T-cell (primary cell): ENCODE measurements at regions not wholly inside any gene's neighbourhood (a gene's known extent, or its start where the extent isn't known, plus 50 kb on each side); places are given as distances from the start of the nearest gene placed in this dataset.
"Not testable (repeated sequence)": the region's sequence is repeated elsewhere in the genome, so short reads cannot be mapped to it uniquely, and the experiment has no call there.

Source experiments
- ATAC-seq, 4 experiments: fragments of 200-7000 bp in 3 of 4; fragments of 150-1000 bp in 1 of 4; cut with Tn5 transposase; replicated peaks in 1 of 4; 1 replicate in 3 of 4; 2 replicates in 1 of 4; pipeline ENCODE4 v1.10.0; 2021; ENCODE audit warnings: moderate library complexity in 3 of 4, mild to moderate bottlenecking in 2 of 4, moderate number of reproducible peaks in 1 of 4
- CTCF ChIA-PET, 2 donors: fragments of 300-600 bp; sonication (Branson Sonifier 250); formaldehyde crosslinking; loops; one replicate each; lab custom pipeline; 2022; ENCODE audit warnings: antibody characterized with exemption in 2 of 2; lab: Charles Lee
- POLR2A ChIA-PET, 2 donors: fragments of 300-600 bp; sonication (Branson Sonifier 250); formaldehyde crosslinking; loops; one replicate each; lab custom pipeline; 2022; ENCODE audit warnings: antibody characterized with exemption in 2 of 2; lab: Charles Lee
- DNase-seq, 35 experiments: peaks; one replicate each; pipeline versions ENCODE4 v3.0.0 to v3.0.0-alpha.2; 2013 to 2023
- H3K27ac ChIP-seq: one replicate; pipeline ENCODE4 v1.5.1; 2013; ENCODE audit warnings: low read length
- H3K27me3 ChIP-seq, 2 experiments: replicated peaks in 1 of 2; 1 replicate in 1 of 2; 2 replicates in 1 of 2; pipeline versions ENCODE4 v1.6.1 to v1.7.0; 2013; ENCODE audit warnings: low read length in 1 of 2, mixed read lengths in 1 of 2; ENCODE audit not compliant: control insufficient read depth in 2 of 2, insufficient read depth in 2 of 2; ENCODE audit errors: extremely low read depth in 1 of 2
- H3K36me3 ChIP-seq, 2 donors: 1 replicate in 1 of 2; 2 replicates in 1 of 2; pipeline versions ENCODE4 v1.6.1 to v1.7.0; 2013; ENCODE audit warnings: low read length in 1 of 2; ENCODE audit not compliant: control insufficient read depth in 2 of 2, insufficient read depth in 1 of 2; ENCODE audit errors: extremely low read depth in 1 of 2
- H3K4me1 ChIP-seq, 2 experiments: 1 replicate in 1 of 2; 2 replicates in 1 of 2; pipeline versions ENCODE4 v1.6.1 to v1.7.0; 2013; ENCODE audit warnings: low read length in 2 of 2, mixed read lengths in 1 of 2; ENCODE audit not compliant: insufficient read depth in 2 of 2, control insufficient read depth in 1 of 2; ENCODE audit errors: extremely low read depth in 1 of 2
- H3K4me3 ChIP-seq, 2 donors: 1 replicate in 1 of 2; 2 replicates in 1 of 2; pipeline versions ENCODE4 v1.5.1 to v1.7.0; 2013; ENCODE audit warnings: mild to moderate bottlenecking in 2 of 2, low read length in 1 of 2, moderate library complexity in 1 of 2; ENCODE audit not compliant: control insufficient read depth in 1 of 2; ENCODE audit errors: extremely low read depth in 1 of 2
- H3K9me3 ChIP-seq: 2 replicates; pipeline ENCODE4 v1.7.0; 2013
- H3K27ac Mint-ChIP-seq, 2 donors: one replicate each; pipeline ENCODE4 v1.8.0; 2020 to 2021; ENCODE audit warnings: mild to moderate bottlenecking in 2 of 2, mixed read lengths in 2 of 2
- H3K27me3 Mint-ChIP-seq, 2 donors: one replicate each; pipeline ENCODE4 v1.8.0; 2021 to 2022; ENCODE audit warnings: mixed read lengths in 2 of 2
- H3K36me3 Mint-ChIP-seq: one replicate; pipeline ENCODE4 v1.8.0; 2021; ENCODE audit warnings: mixed read lengths
- H3K4me1 Mint-ChIP-seq, 3 donors: one replicate each; pipeline ENCODE4 v1.8.0; 2020 to 2022; ENCODE audit warnings: mixed read lengths in 3 of 3, mild to moderate bottlenecking in 1 of 3
- H3K4me3 Mint-ChIP-seq, 3 donors: one replicate each; pipeline ENCODE4 v1.8.0; 2020 to 2022; ENCODE audit warnings: mild to moderate bottlenecking in 3 of 3, mixed read lengths in 3 of 3, moderate library complexity in 3 of 3
- H3K9me3 Mint-ChIP-seq, 3 donors: one replicate each; pipeline ENCODE4 v1.8.0; 2020 to 2022; ENCODE audit warnings: mixed read lengths in 3 of 3
- WGBS: methylation state at CpG from one replicate; pipeline ENCODE4 v1.1.5; 2013; ENCODE audit warnings: missing lambda C conversion rate; ENCODE audit not compliant: insufficient coverage; 5-methylcytosine and 5-hydroxymethylcytosine counted together

DNA sequence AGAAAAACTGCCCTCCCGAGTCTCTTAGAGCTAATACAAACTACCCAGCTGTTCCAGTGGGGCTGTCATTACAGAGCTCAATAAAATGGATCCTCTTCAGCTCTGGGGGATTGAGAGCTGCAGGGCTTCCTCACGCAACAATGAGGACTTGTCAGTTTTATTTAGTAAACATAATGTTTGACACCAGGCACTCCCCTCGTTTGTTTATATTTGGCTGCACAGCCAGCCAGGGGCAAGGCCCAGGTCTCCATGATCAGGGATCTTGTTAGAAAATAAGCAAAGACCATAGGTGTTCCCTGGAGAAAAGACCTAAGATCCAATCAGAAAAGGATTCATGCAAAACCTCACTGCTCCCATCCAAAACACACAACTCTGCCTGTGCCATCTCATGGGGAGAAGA lies 158.2 kb downstream of the C1D start:
- WGBS = 50% methylated on average over 1 of the region's 3 CpGs
- ChIA-PET POLR2A (no interaction called here), CTCF (no interaction called here)
- DNase-seq (no peak), ATAC-seq (no peak)
- Mint-ChIP-seq H3K4me1 (no peaks in the 10 kb centered on the region), H3K36me3 (no peaks in the 10 kb centered on the region), H3K9me3 (peaks cover 0 to 8% (median 3%) of the 10 kb centered on the region in 3 donors), H3K27me3 (peaks cover 8 to 16% of the 10 kb centered on the region in 2 donors), H3K4me3 (no peak overlapping the region), H3K27ac (no peak overlapping the region)
- Histone ChIP-seq H3K4me3 (no peak overlapping the region), H3K27ac (no peak overlapping the region), H3K36me3 (no peaks in the 10 kb centered on the region), H3K4me1 (no peaks in the 10 kb centered on the region), H3K9me3 (no peaks in the 10 kb centered on the region), H3K27me3 (peaks cover 0 to 10% of the 10 kb centered on the region in 2 experiments)

DNA sequence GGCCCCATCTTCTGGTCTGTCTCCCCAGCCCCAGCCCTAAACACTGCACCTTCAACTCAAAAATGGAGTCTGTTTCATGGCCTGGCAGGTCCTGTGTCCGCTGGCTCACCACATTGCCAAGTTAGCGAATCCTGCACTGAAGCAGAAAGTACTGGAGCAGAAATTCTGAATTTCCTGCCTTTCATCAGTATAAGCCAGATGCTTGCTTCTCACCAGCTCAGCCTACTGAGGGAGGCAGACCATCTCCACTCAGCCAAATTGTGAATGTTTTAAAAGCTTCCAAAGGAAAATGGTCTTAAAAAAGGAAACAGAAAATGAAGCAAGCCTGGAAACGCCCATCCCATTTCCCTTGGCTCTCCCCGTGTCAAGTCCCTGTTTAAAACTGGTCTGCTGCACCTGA lies 157.8 kb downstream of the C1D start:
- Histone ChIP-seq H3K36me3 (no peaks in the 10 kb centered on the region), H3K4me3 (no peak overlapping the region), H3K4me1 (no peaks in the 10 kb centered on the region), H3K9me3 (no peaks in the 10 kb centered on the region), H3K27me3 (peaks cover 0 to 10% of the 10 kb centered on the region in 2 experiments), H3K27ac (no peak overlapping the region)
- no peaks in the 10 kb centered on the region for H3K36me3 Mint-ChIP-seq
- H3K9me3 Mint-ChIP-seq = peaks cover 0 to 8% (median 3%) of the 10 kb centered on the region in 3 donors
- H3K27ac Mint-ChIP-seq = no peak overlapping the region
- POLR2A ChIA-PET = no interaction called here
- H3K27me3 Mint-ChIP-seq = peaks cover 8 to 16% of the 10 kb centered on the region in 2 donors
- 68% methylated on average over 4 of the region's 4 CpGs for WGBS
- CTCF ChIA-PET = no interaction called here
- DNase-seq (no peak), ATAC-seq (no peak)
- H3K4me3 Mint-ChIP-seq = no peak overlapping the region
- H3K4me1 Mint-ChIP-seq = no peaks in the 10 kb centered on the region

DNA sequence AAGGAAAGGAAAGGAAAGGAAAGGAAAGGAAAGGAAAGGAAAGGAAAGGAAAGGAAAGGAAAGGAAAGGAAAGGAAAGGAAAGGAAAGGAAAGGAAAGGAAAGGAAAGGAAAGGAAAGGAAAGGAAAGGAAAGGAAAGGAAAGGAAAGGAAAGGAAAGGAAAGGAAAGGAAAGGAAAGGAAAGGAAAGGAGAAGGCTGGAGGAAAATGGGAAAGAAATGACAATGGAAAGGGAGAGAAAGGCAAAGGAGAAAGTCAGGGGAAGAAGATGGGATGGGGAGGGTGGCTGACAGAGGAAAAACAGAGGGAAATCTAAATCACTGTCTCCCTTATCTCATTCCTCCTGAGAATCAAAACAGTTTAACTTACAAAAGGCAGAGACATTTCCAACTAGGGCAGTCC lies 156.3 kb downstream of the C1D start:
- H3K36me3 ChIP-seq, H3K27ac Mint-ChIP-seq, H3K27ac ChIP-seq, H3K4me1 ChIP-seq, H3K36me3 Mint-ChIP-seq, H3K4me3 ChIP-seq, POLR2A ChIA-PET, H3K9me3 Mint-ChIP-seq, H3K4me1 Mint-ChIP-seq, CTCF ChIA-PET, DNase-seq, H3K9me3 ChIP-seq, ATAC-seq, H3K4me3 Mint-ChIP-seq: not testable (repeated sequence)
- peaks cover 8 to 14% of the 10 kb centered on the region in 2 donors for H3K27me3 Mint-ChIP-seq
- H3K27me3 ChIP-seq = peaks cover 0 to 10% of the 10 kb centered on the region in 2 experiments

DNA sequence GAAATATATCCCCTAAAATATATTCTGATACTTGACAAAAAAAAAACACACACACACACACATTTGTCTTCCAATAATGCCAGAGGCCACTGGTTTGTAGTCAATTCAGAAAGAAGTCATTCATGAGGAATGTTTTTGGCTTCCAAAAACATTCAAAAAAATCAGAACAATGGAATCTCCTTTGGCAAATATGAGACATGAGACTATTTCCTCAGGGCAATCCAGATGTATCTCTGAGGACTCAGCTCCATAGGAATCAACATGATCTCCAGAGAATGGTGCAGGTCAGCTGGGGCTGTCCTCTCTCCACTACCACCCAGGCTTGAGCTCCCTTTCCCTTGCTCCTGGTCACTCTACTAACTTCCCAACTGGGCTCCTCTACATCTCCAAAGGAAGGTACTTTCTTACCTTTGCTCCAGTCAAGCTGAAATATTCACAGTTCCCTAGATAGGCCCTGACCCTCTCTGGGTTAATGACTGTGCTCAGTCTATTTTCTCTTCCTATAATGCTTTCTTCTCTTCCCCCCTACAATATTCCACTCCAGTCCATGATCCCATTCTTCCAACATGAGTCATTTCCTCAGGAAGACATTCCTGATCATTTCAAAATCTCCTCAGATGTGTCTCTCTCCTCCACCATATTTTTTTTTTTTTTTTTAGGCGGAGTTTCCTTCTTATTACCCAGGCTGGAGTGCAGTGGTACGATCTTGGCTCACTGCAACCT lies 145.3 kb downstream of the C1D start:
- no peaks in the 10 kb centered on the region for H3K9me3 ChIP-seq
- ChIA-PET POLR2A (no interaction called here), CTCF (interaction anchor here in 1 of 2 donors (0.7 kb wide), 1 partner anchor 16 kb away, joined by 6 read pairs; no protein-coding TSS in a partner anchor)
- H3K4me1 ChIP-seq = no peaks in the 10 kb centered on the region
- Mint-ChIP-seq H3K36me3 (no peaks in the 10 kb centered on the region), H3K4me1 (no peaks in the 10 kb centered on the region), H3K27me3 (peaks cover 6 to 18% of the 10 kb centered on the region in 2 donors), H3K9me3 (no peaks in the 10 kb centered on the region), H3K27ac (no peak overlapping the region), H3K4me3 (no peak overlapping the region)
- 80% methylated on average over 1 of the region's 2 CpGs for WGBS
- DNase-seq = no peak
- no peak for ATAC-seq
- H3K4me3 ChIP-seq = no peak overlapping the region
- H3K36me3 ChIP-seq = no peaks in the 10 kb centered on the region
- no peak overlapping the region for H3K27ac ChIP-seq
- H3K27me3 ChIP-seq = peaks cover 0 to 3% of the 10 kb centered on the region in 2 experiments

DNA sequence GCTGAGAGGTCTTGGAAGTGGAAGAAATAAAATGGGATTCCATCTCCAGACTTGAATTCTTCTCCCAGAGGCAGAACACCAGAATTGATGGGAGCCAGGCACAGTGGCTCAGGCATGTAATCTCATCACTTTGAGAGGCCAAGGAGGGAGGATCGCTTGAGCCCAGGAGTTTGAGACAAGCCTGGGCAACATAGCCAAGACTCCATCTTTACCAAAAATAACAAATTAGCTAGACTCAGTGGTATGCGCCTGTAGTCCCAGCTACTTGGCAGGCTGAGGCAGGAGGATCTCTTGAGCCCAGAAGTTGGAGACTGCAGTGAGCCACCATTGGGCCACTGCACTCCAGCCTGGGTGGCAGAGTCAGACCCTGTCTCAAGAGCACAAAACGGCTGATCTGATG lies 144.3 kb downstream of the C1D start:
- no peaks in the 10 kb centered on the region for H3K4me1 Mint-ChIP-seq
- ATAC-seq (no peak), DNase-seq (no peak)
- peaks cover 5 to 13% of the 10 kb centered on the region in 2 donors for H3K27me3 Mint-ChIP-seq
- H3K9me3 Mint-ChIP-seq = no peaks in the 10 kb centered on the region
- no peak overlapping the region for H3K27ac Mint-ChIP-seq
- H3K27me3 ChIP-seq = peaks cover 0 to 3% of the 10 kb centered on the region in 2 experiments
- no peaks in the 10 kb centered on the region for H3K9me3 ChIP-seq
- H3K4me3 Mint-ChIP-seq = no peak overlapping the region
- WGBS = 69% methylated on average over 2 of the region's 3 CpGs
- H3K27ac ChIP-seq = no peak overlapping the region
- H3K36me3 Mint-ChIP-seq = no peaks in the 10 kb centered on the region
- H3K4me1 ChIP-seq = no peaks in the 10 kb centered on the region
- H3K4me3 ChIP-seq = no peak overlapping the region
- POLR2A ChIA-PET = no interaction called here
- CTCF ChIA-PET = no interaction called here
- no peaks in the 10 kb centered on the region for H3K36me3 ChIP-seq

DNA sequence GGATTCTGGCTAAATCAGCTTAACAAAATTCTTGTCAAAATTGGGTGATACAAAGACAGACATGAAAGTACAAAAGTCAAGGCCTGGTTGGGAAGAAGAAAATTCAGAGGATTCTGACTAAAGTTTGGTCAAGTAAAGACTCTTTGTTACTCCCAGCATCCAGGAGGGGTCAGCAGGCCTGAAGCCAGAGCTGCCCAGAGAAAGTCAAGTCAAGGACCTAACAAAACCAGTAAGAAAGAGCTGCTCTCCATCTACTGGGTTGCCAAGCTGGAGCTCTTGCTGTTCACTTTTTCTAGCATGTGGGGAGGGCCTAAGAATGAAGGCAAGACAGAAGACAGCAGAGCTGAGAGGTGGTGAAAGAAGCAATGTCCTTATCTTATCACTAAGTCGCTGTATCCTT lies 143.3 kb downstream of the C1D start:
- ChIA-PET POLR2A (no interaction called here), CTCF (no interaction called here)
- ATAC-seq (no peak), DNase-seq (no peak)
- Mint-ChIP-seq H3K27ac (no peak overlapping the region), H3K4me1 (no peaks in the 10 kb centered on the region), H3K4me3 (no peak overlapping the region), H3K27me3 (peaks cover 6 to 9% of the 10 kb centered on the region in 2 donors), H3K36me3 (no peaks in the 10 kb centered on the region), H3K9me3 (no peaks in the 10 kb centered on the region)
- Histone ChIP-seq H3K9me3 (no peaks in the 10 kb centered on the region), H3K36me3 (no peaks in the 10 kb centered on the region), H3K27me3 (peaks cover 0 to 3% of the 10 kb centered on the region in 2 experiments), H3K4me3 (no peak overlapping the region), H3K27ac (no peak overlapping the region), H3K4me1 (no peaks in the 10 kb centered on the region)
- no CpG with 5 or more reads among the region's 1 CpG for WGBS
